ENCODE measurements at regions not wholly inside any gene's neighbourhood (a gene's known extent, or its start where the extent isn't known, plus 50 kb on each side); places are given as distances from the start of the nearest gene placed in this dataset.

DNA sequence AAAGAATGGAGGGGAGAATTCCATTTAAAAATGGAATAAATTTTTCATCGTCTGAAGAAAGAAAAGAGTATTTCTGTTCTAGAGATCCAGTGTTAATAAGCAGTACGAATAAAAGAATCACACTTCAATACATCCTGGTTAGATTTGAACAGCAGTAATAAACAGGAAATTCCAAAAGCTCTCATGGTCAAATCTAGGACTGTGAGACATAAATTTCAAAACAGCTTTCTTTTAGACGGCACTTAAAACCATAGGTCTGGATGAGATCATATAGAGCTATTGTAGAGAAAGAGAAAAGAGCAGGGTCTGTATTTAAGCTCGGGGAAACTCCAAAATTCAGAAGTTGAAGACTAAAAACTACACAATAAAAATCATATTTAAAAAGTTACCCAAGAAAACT lies 1006.9 kb upstream of the CTNND2 start:
- WGBS, 2 donors: 36 to 39% methylated on average over 4 of the region's 4 CpGs
- Histone ChIP-seq H3K36me3 (replicated peaks in 1 of 2; ENCODE audit: insufficient read depth in 1 of 2, low read depth in 2 of 2) (no peaks in the 10 kb centered on the region), H3K4me1 (no peaks in the 10 kb centered on the region), H3K27me3 (no peaks in the 10 kb centered on the region), H3K27ac (no peak overlapping the region), H3K4me3 (no peak overlapping the region), H3K9me3 (no peaks in the 10 kb centered on the region)
- no peak for DNase-seq
- intact Hi-C loops (cut with DNase I): no loop called here
- TF ChIP-seq, protein P1, sequence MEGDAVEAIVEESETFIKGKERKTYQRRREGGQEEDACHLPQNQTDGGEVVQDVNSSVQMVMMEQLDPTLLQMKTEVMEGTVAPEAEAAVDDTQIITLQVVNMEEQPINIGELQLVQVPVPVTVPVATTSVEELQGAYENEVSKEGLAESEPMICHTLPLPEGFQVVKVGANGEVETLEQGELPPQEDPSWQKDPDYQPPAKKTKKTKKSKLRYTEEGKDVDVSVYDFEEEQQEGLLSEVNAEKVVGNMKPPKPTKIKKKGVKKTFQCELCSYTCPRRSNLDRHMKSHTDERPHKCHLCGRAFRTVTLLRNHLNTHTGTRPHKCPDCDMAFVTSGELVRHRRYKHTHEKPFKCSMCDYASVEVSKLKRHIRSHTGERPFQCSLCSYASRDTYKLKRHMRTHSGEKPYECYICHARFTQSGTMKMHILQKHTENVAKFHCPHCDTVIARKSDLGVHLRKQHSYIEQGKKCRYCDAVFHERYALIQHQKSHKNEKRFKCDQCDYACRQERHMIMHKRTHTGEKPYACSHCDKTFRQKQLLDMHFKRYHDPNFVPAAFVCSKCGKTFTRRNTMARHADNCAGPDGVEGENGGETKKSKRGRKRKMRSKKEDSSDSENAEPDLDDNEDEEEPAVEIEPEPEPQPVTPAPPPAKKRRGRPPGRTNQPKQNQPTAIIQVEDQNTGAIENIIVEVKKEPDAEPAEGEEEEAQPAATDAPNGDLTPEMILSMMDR (IDR thresholded peaks at IDR 0.05): no peak
- no peak for TF ChIP-seq POLR2A (IDR thresholded peaks at IDR 0.05)
- ATAC-seq: no peak

DNA sequence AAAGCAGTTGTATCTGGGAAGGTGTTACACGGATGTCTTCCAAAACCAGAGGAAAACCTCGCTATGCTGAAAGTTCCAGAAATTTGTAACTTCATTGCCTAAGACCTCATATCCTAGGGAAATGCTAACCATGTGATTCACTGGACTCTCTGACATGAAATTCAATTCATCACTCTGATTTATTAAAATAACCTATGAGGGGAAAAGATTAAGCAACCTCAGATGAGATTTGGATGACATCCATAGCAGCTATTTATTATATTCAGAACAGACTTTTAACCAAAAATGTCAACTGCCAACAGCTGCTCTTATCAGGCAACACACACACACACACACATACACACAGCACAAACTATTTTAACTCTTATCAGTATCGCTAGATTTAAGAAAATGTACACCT lies 1006.4 kb upstream of the CTNND2 start:
- WGBS, 2 donors: 25 to 36% methylated on average over 3 of the region's 3 CpGs
- Histone ChIP-seq H3K36me3 (replicated peaks in 1 of 2; ENCODE audit: insufficient read depth in 1 of 2, low read depth in 2 of 2) (no peaks in the 10 kb centered on the region), H3K27me3 (no peaks in the 10 kb centered on the region), H3K9me3 (no peaks in the 10 kb centered on the region), H3K4me3 (no peak overlapping the region), H3K4me1 (no peaks in the 10 kb centered on the region), H3K27ac (no peak overlapping the region)
- TF ChIP-seq, protein P1 (IDR thresholded peaks at IDR 0.05): no peak
- TF ChIP-seq POLR2A (IDR thresholded peaks at IDR 0.05): no peak
- DNase-seq (no peak), ATAC-seq (no peak)
- intact Hi-C loops (cut with DNase I): no loop called here

DNA sequence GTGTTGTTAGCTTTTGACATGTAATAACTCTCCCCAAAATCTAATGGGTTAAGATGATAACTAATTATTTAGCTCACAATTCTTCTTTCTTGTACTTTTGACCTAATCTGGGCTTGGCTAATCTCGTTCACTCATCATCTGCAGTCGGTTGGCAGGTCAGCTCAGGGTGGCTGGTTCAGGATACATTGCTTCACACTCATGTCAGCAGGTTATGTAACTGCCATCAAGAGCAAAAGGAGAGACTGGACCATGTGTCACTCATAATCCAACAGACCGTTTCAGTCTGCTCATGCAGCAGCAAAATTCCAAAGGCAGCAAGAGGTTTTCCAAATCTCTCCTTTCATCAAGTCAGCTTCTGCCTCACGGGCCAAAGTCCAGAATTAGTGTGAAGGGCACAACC lies 998.4 kb upstream of the CTNND2 start:
- intact Hi-C loops (cut with DNase I): no loop called here
- Histone ChIP-seq H3K9me3 (no peaks in the 10 kb centered on the region), H3K36me3 (replicated peaks in 1 of 2; ENCODE audit: insufficient read depth in 1 of 2, low read depth in 2 of 2) (no peaks in the 10 kb centered on the region), H3K4me1 (no peaks in the 10 kb centered on the region), H3K27me3 (no peaks in the 10 kb centered on the region), H3K4me3 (no peak overlapping the region), H3K27ac (no peak overlapping the region)
- no peak for ATAC-seq
- TF ChIP-seq, protein P1 (IDR thresholded peaks at IDR 0.05): no peak
- TF ChIP-seq POLR2A (IDR thresholded peaks at IDR 0.05): no peak
- WGBS, 2 donors: 35 to 44% methylated on average over 4 of the region's 4 CpGs
- DNase-seq: no peak

DNA sequence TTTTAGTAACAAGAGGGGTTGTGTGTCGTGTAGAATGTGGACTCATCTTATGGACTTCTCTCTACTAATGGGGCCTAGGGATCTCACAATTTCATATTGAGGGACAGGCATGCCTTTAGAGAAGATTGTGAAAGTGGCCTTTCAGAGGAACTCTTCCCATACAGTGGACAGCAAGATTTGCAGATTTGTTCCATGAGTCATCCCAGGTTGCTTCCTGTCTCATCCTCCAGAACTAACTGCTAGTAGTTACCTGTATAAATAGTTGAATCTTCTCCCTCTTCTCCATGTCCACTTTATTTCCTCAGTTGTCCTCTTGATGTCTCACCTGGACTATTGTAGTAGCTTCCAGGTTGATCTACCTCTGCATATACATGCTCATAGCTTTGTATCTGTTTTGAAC lies 997.5 kb upstream of the CTNND2 start:
- no peaks in the 10 kb centered on the region for H3K36me3 ChIP-seq (replicated peaks in 1 of 2; ENCODE audit: insufficient read depth in 1 of 2, low read depth in 2 of 2)
- no peaks in the 10 kb centered on the region for H3K9me3 ChIP-seq
- H3K27ac ChIP-seq: no peak overlapping the region
- H3K4me3 ChIP-seq: no peak overlapping the region
- intact Hi-C loops (cut with DNase I): no loop called here
- no peak for ATAC-seq
- no peaks in the 10 kb centered on the region for H3K27me3 ChIP-seq
- DNase-seq: no peak
- TF ChIP-seq, protein P1 (IDR thresholded peaks at IDR 0.05): no peak
- 40 to 48% methylated on average over 1 of the region's 1 CpG for WGBS, 2 donors
- H3K4me1 ChIP-seq: no peaks in the 10 kb centered on the region

DNA sequence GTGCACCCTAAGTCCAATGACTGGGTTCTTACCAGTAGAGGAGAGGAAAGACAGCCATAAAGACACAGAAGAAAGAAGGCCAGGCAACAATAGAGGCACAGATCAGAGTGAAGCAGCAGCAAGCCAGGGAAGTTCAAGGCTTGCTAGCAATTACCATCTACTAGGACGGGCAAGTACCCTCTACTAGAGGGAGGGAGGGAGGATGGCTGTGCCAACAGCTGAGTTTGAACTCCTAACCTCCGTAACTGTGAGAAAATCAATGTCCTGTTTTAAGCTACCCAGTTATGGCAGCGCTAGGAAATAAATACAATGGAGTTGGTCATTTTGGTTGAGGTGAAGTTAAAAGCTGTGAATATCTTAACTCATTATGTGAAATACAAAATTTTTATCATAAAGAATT lies 991.8 kb upstream of the CTNND2 start:
- DNase-seq: no peak
- no peak overlapping the region for H3K4me3 ChIP-seq
- no peaks in the 10 kb centered on the region for H3K9me3 ChIP-seq
- ATAC-seq: no peak
- whole genome bisulfite sequencing, 2 donors: 56 to 59% methylated on average over 3 of the region's 3 CpGs
- TF ChIP-seq POLR2A (IDR thresholded peaks at IDR 0.05): no peak
- TF ChIP-seq, protein P1 (IDR thresholded peaks at IDR 0.05): no peak
- no peaks in the 10 kb centered on the region for H3K27me3 ChIP-seq
- no peaks in the 10 kb centered on the region for H3K36me3 ChIP-seq (replicated peaks in 1 of 2; ENCODE audit: insufficient read depth in 1 of 2, low read depth in 2 of 2)
- H3K4me1 ChIP-seq: no peaks in the 10 kb centered on the region
- no peak overlapping the region for H3K27ac ChIP-seq
- intact Hi-C loops (cut with DNase I): no loop called here

Data from body of pancreas (tissue), 4 donors.